ENCODE measurements at regions not wholly inside any gene's neighbourhood (a gene's known extent, or its start where the extent isn't known, plus 50 kb on each side); places are given as distances from the start of the nearest gene placed in this dataset.

- no peak for DNase-seq (ENCODE audit: low spot score)
Measured at GRCh38 chr18:10033016-10033399, 119.2 kb downstream of the VAPA start.

- DNase-seq (ENCODE audit: low spot score): peak; percentile 65
Measured at GRCh38 chr18:10035281-10035991, 121.6 kb downstream of the VAPA start.

DNA sequence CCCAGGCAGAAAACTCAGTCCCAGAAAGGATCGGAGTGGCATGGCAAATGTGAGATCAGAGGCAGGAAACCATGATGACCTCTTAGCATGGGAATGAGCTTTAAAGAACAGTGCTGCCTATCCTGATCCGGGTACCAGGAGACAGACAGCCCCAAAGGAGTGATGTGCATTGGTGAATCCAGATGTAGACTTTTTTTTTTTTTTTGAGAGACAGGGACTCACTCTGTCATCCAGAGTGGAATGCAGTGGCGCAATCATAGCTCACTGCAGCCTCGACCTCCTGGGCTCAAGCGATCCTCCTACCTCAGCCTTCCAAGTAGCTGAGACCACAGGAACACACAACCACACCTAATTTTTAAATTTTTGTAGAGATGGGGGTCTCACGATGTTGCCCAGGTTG, 122.7 kb downstream of the VAPA start:
- no peak for DNase-seq (ENCODE audit: low spot score)

GRCh38 chr18:10037181-10037580, 123.4 kb downstream of the VAPA start:
- no peak for DNase-seq (ENCODE audit: low spot score)

GRCh38 chr18:10038268-10038667, 124.5 kb downstream of the VAPA start:
- DNase-seq (ENCODE audit: low spot score): no peak

GRCh38 chr18:10040287-10041011, 126.6 kb downstream of the VAPA start:
- no peak for DNase-seq (ENCODE audit: low spot score)

DNA sequence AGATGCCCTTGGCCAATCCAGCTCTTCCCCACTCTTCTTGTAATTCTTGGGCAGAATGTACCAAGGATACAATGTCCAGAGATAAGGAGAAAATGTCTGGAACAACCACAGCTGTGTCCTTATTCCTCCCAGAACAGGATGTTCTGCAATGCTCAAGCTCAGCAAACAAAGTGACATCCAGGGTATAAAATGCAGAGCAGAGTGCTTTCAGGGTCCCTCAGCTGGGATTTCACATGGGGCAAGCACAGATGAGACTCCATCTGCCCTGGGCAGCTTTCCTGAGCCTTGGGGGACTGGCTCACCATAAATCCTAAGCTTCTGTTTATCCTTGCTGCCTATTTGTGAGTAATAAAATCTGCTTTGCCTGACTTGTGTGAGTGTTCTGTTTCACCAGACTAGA, 127.4 kb downstream of the VAPA start:
- peak; percentile 76 for DNase-seq (ENCODE audit: low spot score)

- no peak for DNase-seq (ENCODE audit: low spot score)
Measured at GRCh38 chr18:10042492-10042891, 128.7 kb downstream of the VAPA start.

DNA sequence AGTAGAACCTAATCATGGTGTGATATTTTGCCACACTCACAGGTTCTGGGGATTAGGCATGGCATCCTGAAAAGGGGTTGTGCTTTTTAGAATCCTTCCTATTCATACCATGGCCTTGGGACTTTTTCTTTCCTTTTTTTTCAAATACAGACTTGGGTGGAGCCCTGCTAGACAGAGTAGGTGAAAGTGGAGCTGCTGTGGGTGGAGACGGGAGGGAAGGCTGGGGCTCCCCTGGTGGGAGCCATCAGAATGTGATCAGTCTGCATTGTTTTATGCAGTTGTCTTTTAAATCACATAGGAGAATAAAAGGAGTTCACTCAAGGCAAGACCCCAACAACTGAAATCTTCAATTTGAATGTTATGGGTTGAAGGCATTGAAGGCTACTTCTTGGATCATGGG, 130.2 kb downstream of the VAPA start:
- DNase-seq (ENCODE audit: low spot score): no peak

DNA sequence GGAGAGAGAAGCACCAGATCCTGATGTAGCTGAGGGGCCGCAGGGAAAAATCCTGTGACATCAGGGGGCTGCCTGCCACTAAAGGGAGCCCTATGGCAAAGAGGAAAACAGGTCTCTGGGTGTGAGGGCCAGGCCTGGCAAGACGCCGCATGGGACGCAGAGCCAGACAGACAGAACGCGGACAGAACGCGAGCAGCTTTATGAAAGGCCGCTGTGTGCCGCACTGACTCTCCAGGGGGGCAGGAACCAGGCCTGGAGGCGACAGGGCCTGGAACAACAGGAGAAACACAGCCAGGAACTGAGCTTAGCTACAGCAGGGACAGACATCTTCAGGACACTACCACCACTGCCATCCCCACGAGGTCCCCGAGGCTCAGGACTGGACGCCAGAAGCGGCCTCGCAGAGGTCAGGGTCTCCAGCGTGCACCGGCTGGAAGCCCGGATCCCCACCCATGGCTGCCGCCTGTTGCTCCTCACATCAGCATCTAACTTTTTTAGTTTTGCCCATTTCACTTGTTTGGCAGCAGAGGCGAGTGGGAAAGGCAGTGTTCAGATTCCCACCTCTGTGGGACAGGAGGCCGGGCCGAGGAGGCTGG, 131.6 kb downstream of the VAPA start:
- no peak for DNase-seq (ENCODE audit: low spot score)

DNA sequence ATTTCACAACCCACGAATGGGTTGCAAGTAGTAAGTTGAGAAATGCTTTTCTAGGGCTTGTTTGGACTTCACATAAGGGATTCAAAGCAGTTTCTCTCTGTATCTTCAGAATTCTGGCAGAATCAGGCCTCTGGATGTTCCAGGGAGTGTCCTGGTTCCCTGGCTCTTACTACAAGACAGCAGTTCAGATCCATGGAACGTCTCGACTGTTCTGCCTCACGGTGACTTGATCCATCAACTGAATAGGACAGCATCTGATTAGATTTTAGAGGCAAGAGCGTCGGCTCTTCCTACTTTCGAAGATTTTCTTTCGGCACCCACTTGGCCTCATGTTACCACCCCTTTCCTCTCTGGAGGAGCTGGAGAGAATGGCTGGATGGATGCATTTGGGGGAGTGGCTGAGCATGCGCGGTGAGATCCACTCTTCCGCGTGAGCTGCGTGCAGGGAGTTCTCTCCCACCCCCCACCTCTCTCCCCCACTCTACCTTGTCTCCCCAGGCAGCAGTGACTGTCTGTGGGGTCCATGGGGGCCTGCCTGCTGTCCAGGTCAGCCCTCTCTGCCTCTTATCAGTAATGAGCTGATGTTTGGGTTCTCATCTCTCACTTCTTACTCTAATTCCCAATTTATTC, 132.5 kb downstream of the VAPA start:
- no peak for DNase-seq (ENCODE audit: low spot score)

- no peak for DNase-seq (ENCODE audit: low spot score)
Measured at GRCh38 chr18:10047237-10047636, 133.4 kb downstream of the VAPA start.

GRCh38 chr18:10049747-10050146, 135.9 kb downstream of the VAPA start:
- no peak for DNase-seq (ENCODE audit: low spot score)

GRCh38 chr18:10050956-10051355, 137.1 kb downstream of the VAPA start:
- no peak for DNase-seq (ENCODE audit: low spot score)

- DNase-seq (ENCODE audit: low spot score): peak; percentile 42
Measured at GRCh38 chr18:10051877-10052631, 138.2 kb downstream of the VAPA start.

GRCh38 chr18:10052871-10053270, 139.1 kb downstream of the VAPA start:
- DNase-seq (ENCODE audit: low spot score): no peak

GRCh38 chr18:10053861-10054260, 140.0 kb downstream of the VAPA start:
- no peak for DNase-seq (ENCODE audit: low spot score)

- DNase-seq (ENCODE audit: low spot score): no peak
Measured at GRCh38 chr18:10054366-10054765, 140.6 kb downstream of the VAPA start.

- DNase-seq (ENCODE audit: low spot score): no peak
Measured at GRCh38 chr18:10055125-10055750, 141.4 kb downstream of the VAPA start.

DNA sequence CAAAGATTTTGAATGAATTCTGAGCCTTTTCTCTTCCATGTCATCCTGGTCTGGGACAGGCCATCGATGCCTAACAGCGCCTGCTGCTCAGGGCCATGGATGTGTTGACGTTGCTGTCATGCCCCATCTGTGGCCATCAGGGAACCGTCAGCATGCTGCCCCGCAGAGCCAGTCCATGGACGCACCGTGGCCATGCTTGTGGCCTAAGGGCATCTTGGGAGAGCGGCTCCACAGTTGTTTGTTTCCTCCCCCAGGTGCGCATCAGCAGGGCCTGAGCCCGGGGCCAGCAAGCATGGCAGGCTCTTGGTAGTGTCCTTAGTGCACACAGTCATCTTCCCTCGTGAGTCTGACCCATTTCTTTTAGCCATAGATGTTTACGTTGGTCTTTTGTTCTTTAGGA, 142.7 kb downstream of the VAPA start:
- DNase-seq (ENCODE audit: low spot score): no peak

GRCh38 chr18:10057401-10057893, 143.6 kb downstream of the VAPA start:
- no peak for DNase-seq (ENCODE audit: low spot score)
